Mesenchymal stem cell (in vitro differentiated cells and primary cell): ENCODE measurements at regions not wholly inside any gene's neighbourhood (a gene's known extent, or its start where the extent isn't known, plus 50 kb on each side); places are given as distances from the start of the nearest gene placed in this dataset.

ENCODE experiments used
- DNase-seq: peaks from one replicate; pipeline ENCODE4 v3.0.0-alpha.2; 2013
- H2AFZ ChIP-seq: one replicate; pipeline ENCODE4 v1.6.1; 2013; ENCODE audit warnings: low read depth, mild to moderate bottlenecking, control low read depth, inconsistent platforms, low read length, moderate library complexity
- H2AK5ac ChIP-seq: 2 replicates; pipeline ENCODE4 v1.6.1; 2013; ENCODE audit warnings: low read length, moderate library complexity, mild to moderate bottlenecking, inconsistent platforms; ENCODE audit not compliant: severe bottlenecking
- H2BK120ac ChIP-seq: one replicate; pipeline ENCODE4 v1.6.1; 2013; ENCODE audit warnings: low read depth, mild to moderate bottlenecking, inconsistent platforms, low read length, moderate library complexity
- H2BK12ac ChIP-seq, 2 experiments: one replicate each; pipeline ENCODE4 v1.6.1; 2013; ENCODE audit warnings: inconsistent platforms in 2 of 2, low read length in 2 of 2, mild to moderate bottlenecking in 2 of 2, moderate library complexity in 2 of 2, control low read depth in 1 of 2
- H2BK15ac ChIP-seq: one replicate; pipeline ENCODE4 v1.6.1; 2013; ENCODE audit warnings: mild to moderate bottlenecking, low read depth, inconsistent platforms; ENCODE audit not compliant: poor library complexity, severe bottlenecking
- H2BK5ac ChIP-seq: 2 replicates; pipeline ENCODE4 v1.6.1; 2013; ENCODE audit warnings: low read depth, mild to moderate bottlenecking, low read length, control low read depth, inconsistent platforms; ENCODE audit not compliant: poor library complexity, severe bottlenecking
- H3K14ac ChIP-seq, 2 experiments: one replicate each; pipeline ENCODE4 v1.6.1; 2013; ENCODE audit warnings: inconsistent platforms in 2 of 2, low read length in 2 of 2, control low read depth in 1 of 2, mild to moderate bottlenecking in 1 of 2, moderate library complexity in 1 of 2
- H3K18ac ChIP-seq, 2 experiments: one replicate each; pipeline ENCODE4 v1.6.1; 2013; ENCODE audit warnings: inconsistent platforms in 2 of 2, low read length in 2 of 2, control low read depth in 1 of 2, low read depth in 1 of 2, mild to moderate bottlenecking in 1 of 2
- H3K23ac ChIP-seq, 2 experiments: one replicate each; pipeline ENCODE4 v1.6.1; 2013; ENCODE audit warnings: inconsistent platforms in 2 of 2, low read length in 2 of 2, mild to moderate bottlenecking in 2 of 2, moderate library complexity in 2 of 2, control low read depth in 1 of 2
- H3K27ac ChIP-seq: 2 replicates; pipeline ENCODE4 v1.5.1; 2013; ENCODE audit warnings: mild to moderate bottlenecking, moderate library complexity, low read length, control low read depth, inconsistent platforms; ENCODE audit not compliant: poor library complexity, severe bottlenecking
- H3K27me3 ChIP-seq, 2 experiments: 2 replicates each; pipeline versions ENCODE4 v1.6.1 to v1.7.0; 2013; ENCODE audit warnings: low read length in 2 of 2, mild to moderate bottlenecking in 2 of 2, moderate library complexity in 2 of 2, control low read depth in 1 of 2, inconsistent platforms in 1 of 2; ENCODE audit not compliant: control insufficient read depth in 1 of 2, insufficient read depth in 1 of 2
- H3K36me3 ChIP-seq, 2 experiments: 2 replicates each; pipeline versions ENCODE4 v1.6.1 to v1.7.0; 2013; ENCODE audit warnings: low read length in 2 of 2, control low read depth in 1 of 2, inconsistent platforms in 1 of 2, low read depth in 1 of 2, mild to moderate bottlenecking in 1 of 2; ENCODE audit not compliant: insufficient read depth in 2 of 2, control insufficient read depth in 1 of 2
- H3K4ac ChIP-seq, 2 experiments: one replicate each; pipeline ENCODE4 v1.6.1; 2013; ENCODE audit warnings: inconsistent platforms in 2 of 2, low read length in 2 of 2, mild to moderate bottlenecking in 2 of 2, moderate library complexity in 2 of 2, control low read depth in 1 of 2, low read depth in 1 of 2
- H3K4me1 ChIP-seq: 2 replicates; pipeline ENCODE4 v1.6.1; 2013; ENCODE audit warnings: low read depth, low read length, control low read depth; ENCODE audit not compliant: control insufficient read depth, insufficient read depth
- H3K4me2 ChIP-seq: 2 replicates; pipeline ENCODE4 v1.6.1; 2013; ENCODE audit warnings: low read length, mild to moderate bottlenecking, inconsistent platforms; ENCODE audit not compliant: poor library complexity, severe bottlenecking
- H3K4me3 ChIP-seq, 2 experiments: 2 replicates each; pipeline versions ENCODE4 v1.5.1 to v1.7.0; 2013; ENCODE audit warnings: low read length in 2 of 2, mild to moderate bottlenecking in 2 of 2, control low read depth in 1 of 2, low read depth in 1 of 2; ENCODE audit not compliant: insufficient read depth in 1 of 2
- H3K79me1 ChIP-seq: replicated peaks from 2 replicates; pipeline ENCODE4 v1.6.1; 2013; ENCODE audit warnings: mild to moderate bottlenecking, control low read depth, low read length, inconsistent platforms; ENCODE audit not compliant: poor library complexity, severe bottlenecking
- H3K9ac ChIP-seq: 2 replicates; pipeline ENCODE4 v1.7.0; 2013; ENCODE audit warnings: mild to moderate bottlenecking, low read length, moderate library complexity
- H3K9me3 ChIP-seq: 2 replicates; pipeline ENCODE4 v1.7.0; 2013; ENCODE audit warnings: mild to moderate bottlenecking, low read length; ENCODE audit not compliant: control insufficient read depth
- H4K8ac ChIP-seq: one replicate; pipeline ENCODE4 v1.6.1; 2013; ENCODE audit warnings: inconsistent platforms, mild to moderate bottlenecking, low read length, moderate library complexity
- H4K91ac ChIP-seq: one replicate; pipeline ENCODE4 v1.6.1; 2013; ENCODE audit warnings: mild to moderate bottlenecking, low read length, inconsistent platforms
- WGBS: methylation state at CpG from one replicate; pipeline ENCODE4 v1.1.7; 2013; ENCODE audit warnings: mixed read lengths; 5-methylcytosine and 5-hydroxymethylcytosine counted together

GRCh38 chr4:23361453-23361852 lies 528.4 kb downstream of the PPARGC1A start:
- H3K23ac ChIP-seq = no peak overlapping the region
- H3K4ac ChIP-seq = no peak overlapping the region
- H3K27ac ChIP-seq = no peak overlapping the region
- H4K91ac ChIP-seq = no peak overlapping the region
- H2BK5ac ChIP-seq = no peak overlapping the region
- H4K8ac ChIP-seq = no peak overlapping the region
- no peaks in the 10 kb centered on the region for H3K79me1 ChIP-seq
- DNase-seq = no peak
- H3K9me3 ChIP-seq = no peaks in the 10 kb centered on the region
- 82% methylated on average over 9 of the region's 9 CpGs for WGBS
- H3K27me3 ChIP-seq = no peaks in the 10 kb centered on the region
- no peak overlapping the region for H2BK15ac ChIP-seq
- H2AK5ac ChIP-seq = no peak overlapping the region
- H2BK120ac ChIP-seq = no peak overlapping the region
- no peaks in the 10 kb centered on the region for H3K36me3 ChIP-seq
- H3K4me3 ChIP-seq = no peak overlapping the region
- peak overlapping the region in 1 of 2 experiments; percentile 6 for H3K14ac ChIP-seq
- H2BK12ac ChIP-seq = no peak overlapping the region
- H3K4me2 ChIP-seq = no peak overlapping the region
- H3K18ac ChIP-seq = no peak overlapping the region
- no peaks in the 10 kb centered on the region for H3K4me1 ChIP-seq
- H2AFZ ChIP-seq = no peak overlapping the region
- no peak overlapping the region for H3K9ac ChIP-seq

- Histone ChIP-seq H3K27ac (no peak overlapping the region), H3K4me2 (no peak overlapping the region), H3K4me3 (no peak overlapping the region), H2BK12ac (no peak overlapping the region), H2AFZ (no peak overlapping the region), H4K91ac (no peak overlapping the region), H2BK5ac (no peak overlapping the region), H3K4ac (no peak overlapping the region), H3K27me3 (no peaks in the 10 kb centered on the region), H2BK120ac (no peak overlapping the region), H3K14ac (no peak overlapping the region), H3K79me1 (no peaks in the 10 kb centered on the region), H3K4me1 (no peaks in the 10 kb centered on the region), H2BK15ac (no peak overlapping the region), H3K9me3 (no peaks in the 10 kb centered on the region), H4K8ac (no peak overlapping the region), H3K23ac (no peak overlapping the region), H3K36me3 (no peaks in the 10 kb centered on the region), H3K9ac (no peak overlapping the region), H3K18ac (no peak overlapping the region), H2AK5ac (no peak overlapping the region)
- DNase-seq = no peak
- 79% methylated on average over 1 of the region's 1 CpG for whole genome bisulfite sequencing
Observed at GRCh38 chr4:23360718-23361117, 529.1 kb downstream of the PPARGC1A start.

- H3K79me1 ChIP-seq = no peaks in the 10 kb centered on the region
- H3K23ac ChIP-seq = no peak overlapping the region
- H4K8ac ChIP-seq = no peak overlapping the region
- no peaks in the 10 kb centered on the region for H3K36me3 ChIP-seq
- no peaks in the 10 kb centered on the region for H3K4me1 ChIP-seq
- H2BK5ac ChIP-seq = no peak overlapping the region
- H3K9ac ChIP-seq = no peak overlapping the region
- H3K18ac ChIP-seq = no peak overlapping the region
- WGBS = 80% methylated on average over 1 of the region's 2 CpGs
- H4K91ac ChIP-seq = no peak overlapping the region
- no peak overlapping the region for H3K27ac ChIP-seq
- no peak overlapping the region for H2BK12ac ChIP-seq
- H2AFZ ChIP-seq = no peak overlapping the region
- no peaks in the 10 kb centered on the region for H3K27me3 ChIP-seq
- H2BK120ac ChIP-seq = no peak overlapping the region
- H3K9me3 ChIP-seq = no peaks in the 10 kb centered on the region
- H2AK5ac ChIP-seq = no peak overlapping the region
- H3K4me2 ChIP-seq = no peak overlapping the region
- no peak overlapping the region for H3K4ac ChIP-seq
- DNase-seq = no peak
- H3K4me3 ChIP-seq = no peak overlapping the region
- no peak overlapping the region for H3K14ac ChIP-seq
- H2BK15ac ChIP-seq = no peak overlapping the region
Observed at GRCh38 chr4:23355258-23355657, 534.6 kb downstream of the PPARGC1A start.

- Histone ChIP-seq H3K9ac (no peak overlapping the region), H2BK12ac (no peak overlapping the region), H3K36me3 (no peaks in the 10 kb centered on the region), H3K4ac (no peak overlapping the region), H2AFZ (no peak overlapping the region), H4K8ac (no peak overlapping the region), H3K23ac (no peak overlapping the region), H2BK120ac (no peak overlapping the region), H3K27me3 (no peaks in the 10 kb centered on the region), H3K27ac (no peak overlapping the region), H3K4me2 (no peak overlapping the region), H2AK5ac (no peak overlapping the region), H3K18ac (no peak overlapping the region), H3K79me1 (no peaks in the 10 kb centered on the region), H3K4me1 (no peaks in the 10 kb centered on the region), H2BK5ac (no peak overlapping the region), H3K4me3 (no peak overlapping the region), H3K14ac (no peak overlapping the region), H4K91ac (no peak overlapping the region), H3K9me3 (no peaks in the 10 kb centered on the region), H2BK15ac (no peak overlapping the region)
- no CpG with 5 or more reads among the region's 1 CpG for WGBS
- no peak for DNase-seq
Observed at GRCh38 chr4:23353200-23353599, 536.6 kb downstream of the PPARGC1A start.
